ENCODE measurements at regions not wholly inside any gene's neighbourhood (a gene's known extent, or its start where the extent isn't known, plus 50 kb on each side); places are given as distances from the start of the nearest gene placed in this dataset.
"Not testable (repeated sequence)": the region's sequence is repeated elsewhere in the genome, so short reads cannot be mapped to it uniquely, and the experiment has no call there.

DNA sequence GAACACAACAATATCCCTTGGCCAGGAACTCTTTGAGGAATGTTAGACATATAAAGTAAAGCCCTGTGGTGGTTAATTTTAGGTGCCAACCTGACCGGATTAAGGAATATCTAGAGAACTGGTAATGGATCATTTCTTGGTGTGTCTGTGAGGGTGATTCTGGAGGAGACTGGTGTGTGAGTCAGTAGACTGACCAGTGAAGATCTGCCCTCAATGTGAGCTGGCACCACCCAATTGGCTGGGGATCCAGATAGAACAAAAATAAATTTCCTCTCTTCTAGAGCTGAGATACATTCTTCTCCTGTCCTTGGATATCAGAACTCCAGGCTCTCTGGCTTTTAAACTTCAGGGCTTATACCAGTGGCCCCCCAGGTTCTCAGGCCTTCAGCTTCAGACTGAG is 56.2 kb upstream of the TNPO1 start:
- no peak for DNase-seq

DNA sequence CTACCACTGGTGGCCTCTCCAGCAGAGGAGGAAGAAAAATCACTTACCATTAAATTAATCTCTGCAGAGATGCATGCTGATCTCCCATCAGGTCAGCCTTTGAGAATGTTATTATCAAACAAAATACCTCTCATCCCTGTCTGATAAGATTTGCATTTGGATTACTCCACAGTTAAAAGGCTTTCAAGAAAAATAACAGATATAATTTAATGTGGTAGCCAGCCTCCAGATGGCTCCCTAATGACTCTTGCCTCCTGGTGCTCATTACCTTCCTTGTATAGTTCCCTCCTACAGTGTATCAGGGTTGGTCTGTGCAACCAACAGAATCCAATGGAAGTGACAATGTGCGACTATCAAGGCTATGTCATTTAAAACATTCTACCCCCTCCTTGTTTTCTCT is 63.6 kb upstream of the TNPO1 start:
- DNase-seq, result no peak

DNA sequence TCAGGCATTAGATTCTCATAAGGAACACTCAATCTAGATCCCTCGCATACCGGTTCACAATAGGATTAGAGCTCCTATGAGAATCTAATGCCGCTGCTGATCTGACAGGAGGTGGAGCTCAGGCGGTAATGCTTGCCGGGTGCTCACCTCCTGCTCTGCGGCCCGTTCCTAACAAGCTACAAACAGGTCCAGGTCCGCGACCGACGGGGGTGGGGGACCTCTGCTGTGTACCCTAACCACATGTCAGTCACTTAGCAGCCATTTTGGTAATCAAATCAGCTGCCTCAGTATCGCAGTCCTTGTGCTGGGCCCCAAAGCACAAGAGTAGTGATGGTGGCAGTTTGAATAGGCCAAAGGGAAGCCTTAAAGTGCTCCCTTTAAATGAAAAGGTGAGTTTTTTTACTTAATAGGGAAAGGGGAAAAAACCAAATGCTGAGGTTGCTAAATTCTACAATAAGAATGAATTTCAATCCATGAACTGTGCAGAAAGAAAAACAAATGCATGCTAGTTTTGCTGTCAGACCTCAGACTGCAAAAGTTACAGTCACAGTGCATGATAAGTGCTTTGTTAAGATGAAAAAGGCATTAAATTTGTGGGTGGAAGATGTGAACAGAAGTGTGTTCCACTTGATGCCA is 67.0 kb upstream of the TNPO1 start:
- no peak for DNase-seq

DNA sequence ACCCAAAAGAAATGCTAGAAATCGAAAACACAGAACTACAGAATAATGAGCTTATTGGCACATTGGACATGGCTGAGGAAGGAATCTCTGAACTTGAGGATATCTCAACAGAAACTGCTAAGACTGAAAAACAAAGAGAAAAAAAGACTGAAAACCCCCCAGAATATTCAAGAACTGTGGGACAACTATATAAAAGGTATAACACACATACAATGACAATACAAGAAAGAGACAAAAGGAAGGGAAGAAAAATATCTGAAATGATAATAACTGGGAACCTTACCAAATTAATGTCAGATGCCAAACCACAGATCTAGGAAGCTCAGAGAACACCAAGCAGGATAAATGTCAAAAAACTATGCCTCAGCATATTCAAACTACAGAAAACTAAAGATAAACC is 68.6 kb upstream of the TNPO1 start:
- DNase-seq, result no peak

DNA sequence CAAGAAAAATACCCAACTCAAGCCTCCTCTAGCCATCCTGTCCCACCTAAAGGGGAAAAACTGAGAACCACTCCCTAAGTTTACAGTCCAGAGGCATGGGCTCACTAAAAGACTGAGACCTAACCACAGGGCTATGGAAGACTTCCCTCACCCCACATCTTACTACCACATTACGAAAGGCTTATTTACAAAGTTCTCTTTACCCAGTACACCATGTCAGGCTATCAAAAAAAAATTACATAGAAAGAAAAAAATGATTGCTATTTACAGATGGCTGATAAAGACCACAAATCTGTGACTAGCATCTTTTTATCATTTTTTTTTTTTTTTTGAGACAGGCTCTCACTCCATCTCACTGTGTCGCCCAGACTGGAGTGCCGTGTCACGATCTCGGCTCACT is 69.7 kb upstream of the TNPO1 start:
- no peak for DNase-seq

DNA sequence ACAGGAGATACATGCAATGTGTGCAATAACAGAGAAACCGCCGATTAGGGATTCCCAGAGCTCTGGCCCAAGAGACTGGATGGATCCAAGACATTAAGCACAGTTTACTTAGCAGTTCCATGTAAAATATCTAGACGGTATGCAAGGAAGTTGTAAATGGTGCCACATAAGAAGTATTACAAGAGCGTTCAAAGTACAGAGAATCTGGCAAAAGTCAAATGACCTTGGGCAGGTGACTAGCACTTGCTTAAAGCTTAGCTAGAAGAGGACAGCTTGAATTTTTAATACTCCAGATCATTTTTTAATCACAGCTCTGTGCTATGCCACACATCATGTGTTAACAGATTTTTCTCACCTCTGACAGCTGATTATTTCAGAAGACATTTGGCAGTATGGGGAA is 72.3 kb upstream of the TNPO1 start:
- no peak for DNase-seq

DNA sequence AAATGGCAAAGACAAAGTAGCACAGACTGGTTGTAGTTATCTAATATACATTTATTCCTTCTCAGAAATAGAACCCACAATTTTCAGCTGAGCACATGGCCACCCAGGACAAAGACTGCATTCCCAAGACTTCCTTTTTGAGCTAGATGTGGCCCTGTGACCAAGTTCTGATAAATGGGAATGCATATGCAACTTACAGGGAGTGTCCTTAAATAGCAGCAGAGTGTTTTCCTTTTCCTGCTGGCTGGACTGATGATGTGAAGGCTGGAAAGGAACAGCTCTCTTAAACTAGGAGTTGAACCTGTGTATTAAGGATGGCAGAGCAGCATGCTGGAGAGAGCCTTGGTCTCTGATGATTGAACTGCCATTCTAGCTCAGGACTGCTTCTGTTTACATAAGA is 74.7 kb upstream of the TNPO1 start:
- DNase-seq, result no peak

DNA sequence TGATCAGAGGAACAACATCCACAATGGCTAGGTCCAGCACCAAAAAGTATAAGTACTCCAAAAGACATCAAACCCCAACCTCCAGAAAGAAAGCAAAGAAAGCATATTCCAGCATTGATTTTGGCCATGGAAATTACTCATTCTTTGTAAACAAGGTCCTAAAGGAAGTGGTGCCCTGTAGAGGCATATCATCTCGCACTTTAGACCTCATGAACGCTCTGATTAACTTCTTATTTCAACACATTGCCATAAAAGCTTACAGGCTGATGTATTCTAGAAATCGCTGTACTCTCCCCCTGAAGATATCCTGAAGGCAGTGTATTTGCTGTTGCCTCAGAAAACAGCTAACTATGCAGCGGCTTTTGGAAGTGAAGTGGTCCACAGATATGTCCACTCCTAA is 82.7 kb upstream of the TNPO1 start:
- no peak for DNase-seq

DNA sequence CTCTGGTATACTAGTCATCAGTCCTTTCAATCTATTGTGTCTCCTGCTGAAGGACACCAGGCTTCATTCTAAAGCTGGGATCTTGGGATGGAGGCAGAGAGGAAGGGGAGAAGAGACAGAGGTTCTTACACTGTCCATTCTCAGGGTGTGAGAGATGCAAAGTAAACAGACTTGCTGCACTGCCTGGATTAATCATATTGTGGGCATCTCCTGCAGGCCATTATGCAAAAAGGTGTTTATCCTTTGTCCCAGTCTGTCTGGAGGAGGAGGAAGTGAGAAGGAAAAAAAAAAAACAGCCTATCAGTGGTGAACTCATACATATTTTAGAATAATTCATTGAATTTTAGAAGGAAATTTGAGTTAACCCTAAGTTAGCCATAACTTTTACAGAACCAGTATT is 92.9 kb upstream of the TNPO1 start:
- no peak for DNase-seq

DNA sequence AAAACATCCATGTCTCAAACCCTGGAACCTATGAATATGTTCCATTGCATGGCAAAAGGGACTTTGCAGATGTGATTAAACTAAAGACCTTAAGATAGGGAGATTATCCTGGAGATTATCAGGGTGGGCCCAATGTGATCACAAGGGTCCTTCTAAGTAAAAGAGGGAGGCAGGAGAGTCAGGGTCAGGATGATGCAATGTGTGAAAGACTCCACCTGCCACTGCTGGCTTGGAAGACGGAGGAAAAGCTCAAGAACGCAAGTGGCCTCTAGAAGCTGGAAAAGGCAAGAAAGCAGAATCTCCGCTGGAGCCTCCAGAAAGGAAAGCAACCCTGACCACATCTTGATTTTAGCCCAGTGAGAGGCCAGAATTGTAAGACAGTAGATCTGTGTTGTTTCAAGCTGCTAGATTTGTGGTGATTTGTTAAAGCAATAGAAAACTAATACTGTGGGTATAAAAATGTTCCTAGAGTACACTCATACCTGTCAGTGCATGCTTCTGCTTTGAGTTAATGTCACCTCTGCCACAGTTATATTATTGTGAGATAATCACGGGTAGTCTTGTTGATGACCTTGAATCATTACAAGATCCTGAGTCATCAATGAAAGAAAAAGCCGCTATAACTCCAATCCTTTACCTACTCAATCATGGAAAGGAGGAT is 93.5 kb upstream of the TNPO1 start:
- no peak for DNase-seq

DNA sequence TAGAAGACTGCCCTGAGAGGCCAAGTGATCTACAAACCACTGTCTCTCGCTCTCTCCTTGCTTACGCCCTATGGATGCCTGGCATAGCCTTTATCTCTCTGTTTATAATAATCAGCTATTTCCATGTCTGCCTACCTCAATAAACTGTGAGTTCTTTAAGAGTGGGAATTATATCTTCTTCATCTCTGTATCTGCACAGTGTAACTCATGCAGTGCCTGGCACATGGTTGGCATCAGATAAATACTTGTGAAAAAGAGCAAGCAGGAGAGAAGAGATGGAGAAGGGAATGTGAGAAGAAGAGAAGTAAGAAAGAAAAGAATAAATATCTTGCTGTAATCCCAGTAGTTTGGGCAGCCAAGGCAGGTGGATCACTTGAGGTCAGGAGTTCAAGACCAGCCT is 94.6 kb upstream of the TNPO1 start:
- DNase-seq, result no peak

DNA sequence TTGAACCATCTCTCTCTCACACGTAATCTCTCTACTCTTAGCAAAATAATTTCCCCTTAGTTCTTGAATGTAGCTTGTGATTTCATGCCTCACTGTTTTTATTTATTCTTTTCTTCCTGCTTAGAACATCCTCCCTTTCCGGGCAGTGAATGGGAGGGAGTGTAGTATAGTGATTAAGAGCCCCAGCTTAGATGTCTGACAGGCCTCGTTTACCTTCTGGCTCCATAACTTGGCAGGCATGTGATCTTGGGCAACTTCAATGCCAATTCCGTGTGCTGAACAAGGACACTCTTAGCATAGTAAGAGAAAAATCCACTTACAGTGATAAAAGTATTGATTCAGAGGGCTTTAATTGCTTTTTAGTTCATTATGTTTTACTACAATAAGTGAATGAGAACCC is 96.3 kb upstream of the TNPO1 start:
- DNase-seq, result no peak

DNA sequence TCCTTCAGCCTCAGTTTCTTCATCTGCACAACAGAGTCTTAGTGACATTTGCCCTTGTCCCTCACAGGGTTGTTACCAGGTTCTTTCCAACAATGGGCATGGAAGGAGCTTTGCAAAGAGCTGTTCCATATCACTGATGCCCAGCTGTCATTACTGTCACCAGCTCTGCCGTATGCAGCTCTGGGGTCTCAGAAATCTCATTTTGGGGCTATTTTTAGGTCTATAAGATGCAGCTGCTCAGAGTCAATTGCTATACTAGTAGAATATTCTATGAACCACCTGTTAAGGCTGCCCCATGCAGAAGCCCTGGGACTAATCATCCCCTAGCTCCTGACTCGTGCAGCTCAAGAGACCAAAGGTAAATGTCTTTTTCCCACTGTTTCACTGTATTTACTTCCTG is 105.1 kb upstream of the TNPO1 start:
- no peak for DNase-seq

DNA sequence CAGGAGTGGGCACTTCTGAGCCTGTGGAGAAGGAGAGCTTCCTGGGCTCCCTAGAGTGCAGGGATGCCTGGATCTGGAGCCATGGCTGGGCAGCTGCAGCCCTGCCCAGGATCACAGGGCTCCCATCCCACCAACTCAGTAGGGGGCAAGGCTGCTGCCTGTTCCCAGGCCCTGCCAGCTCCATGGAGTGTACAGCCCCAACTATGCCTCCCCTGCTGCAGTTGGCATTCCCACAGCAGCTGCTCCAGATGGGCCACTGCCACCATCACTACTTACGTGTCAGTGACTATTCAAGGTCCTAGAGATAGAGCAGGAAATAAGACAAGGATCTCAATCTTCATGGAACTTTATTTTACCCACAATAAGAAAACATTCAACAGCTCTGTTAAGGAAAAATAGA is 107.1 kb upstream of the TNPO1 start:
- DNase-seq, result no peak

DNA sequence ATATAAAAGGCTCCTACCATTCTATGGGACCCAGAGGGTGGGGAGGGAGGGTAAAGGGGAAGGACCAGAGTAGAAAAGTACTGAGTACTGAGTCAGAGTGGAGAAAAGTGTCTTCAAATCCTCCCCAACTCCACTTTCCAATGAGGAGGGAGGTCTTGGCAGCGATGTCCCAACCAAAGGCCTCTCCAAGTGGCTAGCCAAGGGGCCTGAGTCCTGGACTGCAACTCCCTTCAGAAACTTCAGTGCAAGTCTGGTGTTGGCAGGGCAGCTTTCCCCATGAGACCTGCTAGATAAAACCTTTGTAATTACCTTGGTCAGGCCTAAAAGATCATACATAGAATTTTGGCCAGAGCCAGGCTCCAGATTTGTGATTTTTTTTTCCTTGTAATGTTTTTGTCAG is 111.3 kb upstream of the TNPO1 start:
- DNase-seq, result no peak

DNA sequence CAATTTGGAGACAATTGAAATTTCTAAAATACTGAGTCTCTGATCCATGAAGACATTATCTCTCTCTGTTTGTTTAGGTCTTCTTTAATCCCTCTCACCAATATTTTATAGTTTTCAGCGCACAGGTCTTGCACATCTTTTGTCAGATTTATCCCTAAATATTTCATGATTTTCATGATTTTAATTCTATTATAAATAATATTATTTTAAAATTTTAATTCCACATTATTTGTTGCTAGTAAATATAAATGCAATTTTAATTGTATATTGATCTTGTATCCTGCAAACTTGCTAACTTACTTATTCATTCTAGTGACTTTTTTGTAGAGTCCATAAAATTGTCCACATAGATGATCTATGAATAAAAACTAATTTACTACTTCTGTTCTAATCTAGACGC is 112.6 kb upstream of the TNPO1 start:
- no peak for DNase-seq

DNA sequence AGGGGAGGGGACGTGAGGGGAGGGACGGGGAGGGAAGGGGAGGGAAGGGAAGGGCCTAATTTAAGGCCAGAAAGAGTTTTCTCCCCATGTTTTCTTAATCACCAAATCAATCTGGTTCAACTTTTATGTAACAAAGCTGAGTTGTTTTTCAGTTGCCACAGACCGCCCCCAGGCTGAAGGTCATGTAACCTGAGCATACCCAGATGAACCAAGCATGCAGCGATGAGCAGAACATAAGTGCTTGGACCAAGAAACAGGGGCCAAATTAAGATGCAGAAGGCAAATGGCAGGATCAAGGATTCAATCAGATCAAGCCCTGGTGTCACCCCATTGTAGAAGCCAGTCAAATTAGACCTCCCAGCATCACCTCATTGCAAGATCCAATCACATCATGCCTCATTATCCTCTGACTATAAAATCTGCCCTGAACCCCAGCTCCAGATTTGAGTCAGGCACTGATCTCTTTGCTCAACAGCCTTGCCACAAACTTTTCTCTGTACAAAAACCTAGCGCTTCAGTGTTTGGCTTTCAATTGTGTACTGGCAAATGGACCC is 113.5 kb upstream of the TNPO1 start:
- DNase-seq, result no peak

DNA sequence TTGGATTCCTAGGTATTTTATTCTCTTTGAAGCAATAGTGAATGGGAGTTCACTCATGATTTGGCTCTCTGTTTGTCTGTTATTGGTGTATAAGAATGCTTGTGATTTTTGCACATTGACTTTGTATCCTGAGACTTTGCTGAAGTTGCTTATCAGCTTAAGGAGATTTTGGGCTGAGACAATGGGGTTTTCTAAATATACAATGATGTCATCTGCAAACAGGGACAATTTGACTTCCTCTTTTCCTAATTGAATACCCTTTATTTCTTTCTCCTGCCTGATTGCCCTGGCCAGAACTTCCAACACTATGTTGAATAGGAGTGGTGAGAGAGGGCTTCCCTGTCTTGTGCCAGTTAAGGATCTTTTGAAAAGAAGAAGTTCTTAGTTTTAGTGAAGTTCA is 114.4 kb upstream of the TNPO1 start:
- not testable (repeated sequence) for DNase-seq

DNA sequence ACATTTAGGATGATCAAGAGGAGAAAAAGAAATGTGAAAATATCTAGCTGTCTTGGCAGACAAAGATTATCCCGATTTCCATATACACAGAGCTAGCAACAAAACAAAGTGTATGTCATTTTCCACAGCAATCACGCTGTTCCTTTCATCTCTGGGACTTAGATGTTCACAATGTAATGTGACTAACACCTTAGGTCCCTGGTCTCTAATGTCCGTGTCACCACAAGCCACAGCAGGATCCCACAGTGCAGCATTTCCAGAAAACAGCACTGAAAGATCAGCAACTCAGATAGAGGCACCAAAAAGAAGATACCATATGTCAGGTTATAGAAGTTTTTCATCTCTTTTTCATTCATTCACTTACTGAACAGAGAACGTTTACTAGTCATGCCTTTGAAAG is 118.0 kb upstream of the TNPO1 start:
- no peak for DNase-seq

DNA sequence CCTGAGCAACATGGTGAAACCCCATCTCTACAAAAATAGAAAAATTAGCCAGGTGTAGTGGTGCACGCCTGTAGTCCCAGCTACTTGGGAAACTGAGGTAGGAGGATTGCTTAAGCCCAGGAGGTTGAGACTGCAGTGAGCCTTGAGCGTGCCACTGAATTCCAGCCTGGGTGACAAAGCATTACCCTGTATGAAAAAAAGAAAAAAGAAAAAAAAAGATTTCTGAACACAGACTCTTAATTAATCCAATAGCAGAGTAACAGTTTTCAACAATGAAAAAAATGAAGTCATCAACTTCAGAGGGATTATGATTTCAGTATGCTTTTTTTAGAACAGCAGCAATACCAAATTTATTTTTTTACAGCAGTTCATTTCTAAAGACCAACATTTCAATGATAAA is 118.8 kb upstream of the TNPO1 start:
- no peak for DNase-seq

DNA sequence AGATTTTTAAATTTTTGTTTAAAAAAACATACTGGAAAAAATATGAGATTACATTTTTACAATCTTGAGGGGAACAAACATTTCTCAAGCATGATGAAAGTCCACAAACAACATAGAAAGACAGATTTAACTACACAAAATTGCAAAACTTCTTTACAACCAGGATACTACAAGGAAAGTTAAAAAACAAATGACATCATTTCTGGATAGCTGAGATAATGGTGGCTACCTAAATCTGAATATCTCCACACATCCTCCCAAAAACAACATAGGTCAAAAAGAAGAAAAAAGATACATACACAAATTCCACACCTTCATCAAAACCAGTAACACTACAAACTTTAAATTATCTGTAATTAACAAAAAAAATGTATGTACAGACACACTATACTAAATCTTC is 120.8 kb upstream of the TNPO1 start:
- DNase-seq, result no peak

DNA sequence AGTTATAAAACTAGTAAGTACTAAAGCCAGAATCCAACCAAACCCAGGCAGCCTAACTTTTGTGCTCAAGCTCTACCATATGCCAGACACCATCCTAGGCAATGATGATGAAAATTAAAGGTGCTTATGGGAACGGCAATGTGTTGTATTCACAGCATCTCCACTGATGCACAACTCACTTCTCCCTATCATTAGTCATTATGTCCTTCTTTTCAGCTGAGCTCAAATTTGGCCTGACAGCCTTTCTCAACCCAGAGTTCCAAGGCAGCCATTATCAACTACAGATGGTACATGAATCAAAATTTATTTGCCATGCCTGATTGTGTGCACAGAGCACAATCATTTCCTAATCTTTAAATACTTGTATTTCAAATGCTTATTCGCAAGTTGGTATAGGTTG is 121.6 kb upstream of the TNPO1 start:
- no peak for DNase-seq

DNA sequence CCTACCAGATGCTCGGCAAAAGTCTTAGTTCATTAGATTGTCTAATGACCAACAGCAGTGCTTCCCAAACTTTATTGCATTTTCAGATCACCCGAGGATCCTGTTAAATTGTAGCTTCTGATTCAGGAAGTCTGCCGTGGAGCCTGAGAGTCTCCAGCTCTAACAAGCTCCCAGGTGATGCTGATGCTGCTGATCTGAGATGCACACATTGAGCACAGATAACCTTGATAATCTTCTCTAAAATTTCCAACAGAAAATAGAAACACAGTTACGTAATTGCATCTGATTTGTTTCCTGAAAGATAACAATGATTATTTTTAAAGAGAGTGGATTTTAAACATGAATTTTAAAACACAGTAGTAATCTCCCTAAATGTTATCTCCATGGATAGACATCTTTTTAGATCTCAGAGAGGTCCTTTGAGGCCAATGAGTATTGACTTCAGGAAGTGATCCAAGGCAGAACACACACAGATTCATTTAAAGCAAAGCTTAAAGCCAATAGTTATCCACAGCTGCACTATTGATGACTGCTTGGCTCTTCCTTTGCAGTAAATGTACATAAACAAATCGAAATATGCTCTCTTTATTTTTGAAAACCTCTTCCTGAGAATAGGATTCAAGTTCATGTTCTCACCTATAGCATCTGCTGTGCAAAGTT is 122.8 kb upstream of the TNPO1 start:
- DNase-seq, result no peak

DNA sequence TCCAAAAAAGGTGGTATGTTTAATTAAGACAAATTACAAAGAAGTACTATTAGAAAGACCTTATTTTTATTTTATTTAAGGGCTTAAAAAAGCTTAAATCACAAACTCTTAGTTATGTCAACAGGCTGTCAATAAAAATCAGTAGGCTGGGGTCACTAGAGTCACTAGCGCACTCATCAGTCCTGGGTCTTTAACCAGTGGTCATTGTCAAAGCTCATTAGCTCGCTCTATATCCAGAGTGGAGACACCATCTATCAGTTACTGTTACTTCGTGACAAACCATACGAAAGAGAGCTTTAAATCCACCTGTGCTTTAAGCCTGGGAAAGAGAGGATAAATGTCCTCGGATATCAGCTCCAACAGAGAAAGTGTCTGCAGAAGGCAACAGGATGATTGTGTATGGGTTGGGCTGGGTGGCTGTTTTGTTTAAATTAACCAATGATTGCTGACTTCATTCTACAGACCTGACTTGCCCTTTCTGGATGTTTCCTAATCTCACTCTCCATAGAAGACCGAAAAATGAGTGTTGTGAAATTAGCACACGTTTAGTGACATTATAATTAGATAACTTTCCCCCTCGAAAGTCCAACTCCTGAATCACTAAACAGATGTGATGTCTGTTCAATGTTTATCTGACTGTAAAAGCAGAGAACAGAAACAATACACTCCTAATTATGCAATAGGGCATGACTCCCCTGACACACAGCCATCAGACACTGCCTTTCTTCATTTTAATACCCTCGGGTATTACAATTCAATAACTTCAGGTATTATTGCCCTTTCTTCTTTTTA is 123.6 kb upstream of the TNPO1 start:
- no peak for DNase-seq
